22Rv1 (cell line): ENCODE measurements at regions not wholly inside any gene's neighbourhood (a gene's known extent, or its start where the extent isn't known, plus 50 kb on each side); places are given as distances from the start of the nearest gene placed in this dataset.

ENCODE experiments used
- H3K27ac ChIP-seq: fragments of 450-650 bp; 2 replicates; pipeline ENCODE4 v1.5.1; 2017
- CTCF ChIP-seq: fragments of 450-650 bp; IDR thresholded peaks from 2 replicates; pipeline ENCODE4 v1.5.1; 2017; ENCODE audit warnings: mild to moderate bottlenecking
- ZFX ChIP-seq: fragments of 450-650 bp; IDR thresholded peaks from 2 replicates; pipeline ENCODE4 v1.6.1; 2017; ENCODE audit warnings: antibody characterized with exemption, borderline replicate concordance

- TF ChIP-seq CTCF (no peak), ZFX (no peak)
- no peak overlapping the region for H3K27ac ChIP-seq
These were observed 234.8 kb downstream of the MED10 start for GRCh38 chr5:6143523-6143922.

- no peak overlapping the region for H3K27ac ChIP-seq
- no peak for TF ChIP-seq CTCF
- TF ChIP-seq ZFX = no peak
These were observed 236.0 kb downstream of the MED10 start for GRCh38 chr5:6142353-6142752.

- no peak overlapping the region for H3K27ac ChIP-seq
- TF ChIP-seq CTCF (no peak), ZFX (no peak)
These were observed 238.1 kb downstream of the MED10 start for GRCh38 chr5:6140219-6140618.

GRCh38 chr5:6135977-6136376, 242.4 kb downstream of the MED10 start:
- no peak overlapping the region for H3K27ac ChIP-seq

GRCh38 chr5:6134281-6134680, 244.1 kb downstream of the MED10 start:
- H3K27ac ChIP-seq = no peak overlapping the region
- TF ChIP-seq CTCF (no peak), ZFX (no peak)

More at GRCh38 chr5:6135977-6136376, 242.4 kb downstream of the MED10 start:
- TF ChIP-seq CTCF = no peak
- TF ChIP-seq ZFX = no peak

- TF ChIP-seq CTCF = no peak
- TF ChIP-seq ZFX = no peak
- no peak overlapping the region for H3K27ac ChIP-seq
These were observed 252.6 kb downstream of the MED10 start for GRCh38 chr5:6125781-6126180.

- no peak for TF ChIP-seq CTCF
- no peak for TF ChIP-seq ZFX
- no peak overlapping the region for H3K27ac ChIP-seq
These were observed 259.7 kb downstream of the MED10 start for GRCh38 chr5:6118691-6119090.
